ENCODE measurements at regions not wholly inside any gene's neighbourhood (a gene's known extent, or its start where the extent isn't known, plus 50 kb on each side); places are given as distances from the start of the nearest gene placed in this dataset.

GRCh38 chr1:222995620-222996309 is 147.3 kb downstream of the TLR5 start:
- no peaks in the 10 kb centered on the region for H3K9me3 ChIP-seq (ENCODE audit: control insufficient read depth, low read length)
- H3K27ac ChIP-seq (ENCODE audit: low read depth, low read length, severe bottlenecking), result no peak overlapping the region

GRCh38 chr1:222996310-222996975 is 146.6 kb downstream of the TLR5 start:
- WGBS, 2 experiments (ENCODE audit: insufficient coverage in 2 of 2), result 100% methylated on average over 2 of the region's 3 CpGs
- Histone ChIP-seq H3K4me1 (ENCODE audit: control insufficient read depth, insufficient read depth, low read length, poor library complexity, severe bottlenecking) (peaks cover 14% of the 10 kb centered on the region), H3K4me3 (ENCODE audit: extremely low read depth, insufficient read depth, low read length, poor library complexity, severe bottlenecking) (no peak overlapping the region), H3K36me3 (ENCODE audit: control insufficient read depth, insufficient read depth, low read length) (no peaks in the 10 kb centered on the region), H3K9me3 (ENCODE audit: control insufficient read depth, low read length) (no peaks in the 10 kb centered on the region), H3K27ac (ENCODE audit: low read depth, low read length, severe bottlenecking) (no peak overlapping the region)

More at GRCh38 chr1:222995620-222996309, 147.3 kb downstream of the TLR5 start:
- Histone ChIP-seq H3K4me1 (ENCODE audit: control insufficient read depth, insufficient read depth, low read length, poor library complexity, severe bottlenecking) (peaks cover 13% of the 10 kb centered on the region), H3K36me3 (ENCODE audit: control insufficient read depth, insufficient read depth, low read length) (no peaks in the 10 kb centered on the region), H3K4me3 (ENCODE audit: extremely low read depth, insufficient read depth, low read length, poor library complexity, severe bottlenecking) (no peak overlapping the region)
- WGBS, 2 experiments (ENCODE audit: insufficient coverage in 2 of 2), result 96 to 100% methylated on average over 3 of the region's 5 CpGs

- Histone ChIP-seq H3K4me1 (ENCODE audit: control insufficient read depth, insufficient read depth, low read length, poor library complexity, severe bottlenecking) (peaks cover 6% of the 10 kb centered on the region), H3K36me3 (ENCODE audit: control insufficient read depth, insufficient read depth, low read length) (peaks cover 21% of the 10 kb centered on the region), H3K4me3 (ENCODE audit: extremely low read depth, insufficient read depth, low read length, poor library complexity, severe bottlenecking) (no peak overlapping the region), H3K27ac (ENCODE audit: low read depth, low read length, severe bottlenecking) (no peak overlapping the region), H3K9me3 (ENCODE audit: control insufficient read depth, low read length) (no peaks in the 10 kb centered on the region)
These were observed 142.4 kb downstream of the TLR5 start for GRCh38 chr1:223000632-223001031.

- no peak overlapping the region for H3K27ac ChIP-seq (ENCODE audit: low read depth, low read length, severe bottlenecking)
- H3K9me3 ChIP-seq (ENCODE audit: control insufficient read depth, low read length), result no peaks in the 10 kb centered on the region
- no peak overlapping the region for H3K4me3 ChIP-seq (ENCODE audit: extremely low read depth, insufficient read depth, low read length, poor library complexity, severe bottlenecking)
- peaks cover 6% of the 10 kb centered on the region for H3K4me1 ChIP-seq (ENCODE audit: control insufficient read depth, insufficient read depth, low read length, poor library complexity, severe bottlenecking)
- WGBS, 2 experiments (ENCODE audit: insufficient coverage in 2 of 2), result 84 to 91% methylated on average over 7 to 8 of the region's 9 CpGs
- H3K36me3 ChIP-seq (ENCODE audit: control insufficient read depth, insufficient read depth, low read length), result peaks cover 21% of the 10 kb centered on the region
These were observed 141.1 kb downstream of the TLR5 start for GRCh38 chr1:223001653-223002634.

GRCh38 chr1:223003549-223003948 is 139.5 kb downstream of the TLR5 start:
- H3K9me3 ChIP-seq (ENCODE audit: control insufficient read depth, low read length), result no peaks in the 10 kb centered on the region
- H3K27ac ChIP-seq (ENCODE audit: low read depth, low read length, severe bottlenecking), result no peak overlapping the region
- 95 to 97% methylated on average over 6 to 9 of the region's 9 CpGs for WGBS, 2 experiments (ENCODE audit: insufficient coverage in 2 of 2)
- H3K36me3 ChIP-seq (ENCODE audit: control insufficient read depth, insufficient read depth, low read length), result peaks cover 21% of the 10 kb centered on the region
- H3K4me1 ChIP-seq (ENCODE audit: control insufficient read depth, insufficient read depth, low read length, poor library complexity, severe bottlenecking), result peaks cover 6% of the 10 kb centered on the region
- H3K4me3 ChIP-seq (ENCODE audit: extremely low read depth, insufficient read depth, low read length, poor library complexity, severe bottlenecking), result no peak overlapping the region

- no peak overlapping the region for H3K4me3 ChIP-seq (ENCODE audit: extremely low read depth, insufficient read depth, low read length, poor library complexity, severe bottlenecking)
- peaks cover 21% of the 10 kb centered on the region for H3K36me3 ChIP-seq (ENCODE audit: control insufficient read depth, insufficient read depth, low read length)
- no peaks in the 10 kb centered on the region for H3K9me3 ChIP-seq (ENCODE audit: control insufficient read depth, low read length)
- 91 to 92% methylated on average over 5 of the region's 5 CpGs for WGBS, 2 experiments (ENCODE audit: insufficient coverage in 2 of 2)
- peaks cover 15% of the 10 kb centered on the region for H3K4me1 ChIP-seq (ENCODE audit: control insufficient read depth, insufficient read depth, low read length, poor library complexity, severe bottlenecking)
- H3K27ac ChIP-seq (ENCODE audit: low read depth, low read length, severe bottlenecking), result no peak overlapping the region
These were observed 136.7 kb downstream of the TLR5 start for GRCh38 chr1:223006371-223006770.

GRCh38 chr1:223006917-223007648 is 136.0 kb downstream of the TLR5 start:
- H3K4me1 ChIP-seq (ENCODE audit: control insufficient read depth, insufficient read depth, low read length, poor library complexity, severe bottlenecking), result peaks cover 18% of the 10 kb centered on the region
- H3K27ac ChIP-seq (ENCODE audit: low read depth, low read length, severe bottlenecking), result no peak overlapping the region
- H3K36me3 ChIP-seq (ENCODE audit: control insufficient read depth, insufficient read depth, low read length), result peaks cover 21% of the 10 kb centered on the region
- 76 to 78% methylated on average over 10 of the region's 11 CpGs for WGBS, 2 experiments (ENCODE audit: insufficient coverage in 2 of 2)
- no peak overlapping the region for H3K4me3 ChIP-seq (ENCODE audit: extremely low read depth, insufficient read depth, low read length, poor library complexity, severe bottlenecking)
- H3K9me3 ChIP-seq (ENCODE audit: control insufficient read depth, low read length), result no peaks in the 10 kb centered on the region

- no peak overlapping the region for H3K27ac ChIP-seq (ENCODE audit: low read depth, low read length, severe bottlenecking)
- H3K9me3 ChIP-seq (ENCODE audit: control insufficient read depth, low read length), result no peaks in the 10 kb centered on the region
- H3K36me3 ChIP-seq (ENCODE audit: control insufficient read depth, insufficient read depth, low read length), result peaks cover 13% of the 10 kb centered on the region
- H3K4me1 ChIP-seq (ENCODE audit: control insufficient read depth, insufficient read depth, low read length, poor library complexity, severe bottlenecking), result peaks cover 18% of the 10 kb centered on the region
- 37 to 85% methylated on average over 2 to 3 of the region's 7 CpGs for WGBS, 2 experiments (ENCODE audit: insufficient coverage in 2 of 2)
- no peak overlapping the region for H3K4me3 ChIP-seq (ENCODE audit: extremely low read depth, insufficient read depth, low read length, poor library complexity, severe bottlenecking)
These were observed 135.1 kb downstream of the TLR5 start for GRCh38 chr1:223007935-223008334.

- H3K27ac ChIP-seq (ENCODE audit: low read depth, low read length, severe bottlenecking), result peak overlapping the region; percentile 30
- H3K4me1 ChIP-seq (ENCODE audit: control insufficient read depth, insufficient read depth, low read length, poor library complexity, severe bottlenecking), result peaks cover 18% of the 10 kb centered on the region
- H3K36me3 ChIP-seq (ENCODE audit: control insufficient read depth, insufficient read depth, low read length), result peaks cover 5% of the 10 kb centered on the region
- no peaks in the 10 kb centered on the region for H3K9me3 ChIP-seq (ENCODE audit: control insufficient read depth, low read length)
- H3K4me3 ChIP-seq (ENCODE audit: extremely low read depth, insufficient read depth, low read length, poor library complexity, severe bottlenecking), result no peak overlapping the region
- 40% methylated on average over 1 of the region's 2 CpGs; no CpG with 5 or more reads in 1 of the 2 experiments for WGBS, 2 experiments (ENCODE audit: insufficient coverage in 2 of 2)
These were observed 134.2 kb downstream of the TLR5 start for GRCh38 chr1:223008808-223009207.

- H3K9me3 ChIP-seq (ENCODE audit: control insufficient read depth, low read length), result no peaks in the 10 kb centered on the region
- H3K4me1 ChIP-seq (ENCODE audit: control insufficient read depth, insufficient read depth, low read length, poor library complexity, severe bottlenecking), result peaks cover 18% of the 10 kb centered on the region
- no peaks in the 10 kb centered on the region for H3K36me3 ChIP-seq (ENCODE audit: control insufficient read depth, insufficient read depth, low read length)
- H3K27ac ChIP-seq (ENCODE audit: low read depth, low read length, severe bottlenecking), result no peak overlapping the region
- 30 to 60% methylated on average over 1 of the region's 3 CpGs for WGBS, 2 experiments (ENCODE audit: insufficient coverage in 2 of 2)
- H3K4me3 ChIP-seq (ENCODE audit: extremely low read depth, insufficient read depth, low read length, poor library complexity, severe bottlenecking), result no peak overlapping the region
These were observed 133.6 kb downstream of the TLR5 start for GRCh38 chr1:223009406-223009805.

Data from mesodermal cell (in vitro differentiated cells).